Thyroid gland (tissue), 4 donors: ENCODE measurements at regions not wholly inside any gene's neighbourhood (a gene's known extent, or its start where the extent isn't known, plus 50 kb on each side); places are given as distances from the start of the nearest gene placed in this dataset.

Experiments used
- CTCF ChIP-seq, 6 experiments: fragments of 200-600 bp in 3 of 6; fragments of 450-650 bp in 3 of 6; sonication (generic) in 3 of 6; IDR thresholded peaks; one replicate each; pipeline ENCODE4 v1.5.1; 2016 to 2019; ENCODE audit warnings: antibody characterized with exemption in 6 of 6, mild to moderate bottlenecking in 2 of 6, inconsistent platforms in 1 of 6, moderate library complexity in 1 of 6
- POLR2A ChIP-seq, 2 donors: fragments of 450-650 bp; IDR thresholded peaks; one replicate each; pipeline ENCODE4 v1.6.1; 2017; ENCODE audit warnings: antibody characterized with exemption in 2 of 2, mild to moderate bottlenecking in 2 of 2, moderate library complexity in 1 of 2

GRCh38 chr4:165709516-165709915, 163.5 kb upstream of the TLL1 start:
- TF ChIP-seq CTCF (IDR thresholded peaks at IDR 0.05) (no peak), POLR2A (IDR thresholded peaks at IDR 0.05) (no peak)
